HepG2 (cell line): ENCODE measurements at regions not wholly inside any gene's neighbourhood (a gene's known extent, or its start where the extent isn't known, plus 50 kb on each side); places are given as distances from the start of the nearest gene placed in this dataset.

ENCODE experiments used
- ATAC-seq: fragments of 200-7000 bp; cut with Tn5 transposase; 3 replicates; pipeline ENCODE4 v1.9.1; 2020; ENCODE audit warnings: mild to moderate bottlenecking, moderate library complexity
- BruUV-seq: library from RNA; stranded (reverse); fragments of 400-500 nt; replicated peaks from 2 replicates; lab custom pipeline; 2021; lab: Mats Ljungman, UMichigan
- CTCF ChIA-PET: fragments of 300-600 bp; formaldehyde crosslinking; extraction: SDS; loops from one replicate; lab custom pipeline; 2021; ENCODE audit warnings: low total read pairs, inconsistent platforms, low intra/inter-chr PET ratio; lab: Yijun Ruan, JAX
- POLR2A ChIA-PET: fragments of 350-600 bp; sonication (Branson Sonifier 250); formaldehyde crosslinking; loops from one replicate; lab custom pipeline; 2020; ENCODE audit warnings: antibody characterized with exemption, inconsistent platforms; lab: Yijun Ruan, JAX
- DNase-seq: peaks from one replicate; pipeline ENCODE4 v3.0.0-alpha.2; 2015; ENCODE audit warnings: low spot score
- FAIRE-seq: peaks from 3 replicates; lab custom pipeline; 2011; peaks lifted over from hg19 to GRCh38; lab: Jason Lieb, UNC
- H2AFZ ChIP-seq: one replicate; pipeline ENCODE4 v1.6.1; 2011; ENCODE audit warnings: low read length, inconsistent platforms
- H3K27ac ChIP-seq: fragments of 300-600 bp; 3 replicates; pipeline ENCODE4 v1.8.0; 2011; ENCODE audit warnings: mixed run types, mild to moderate bottlenecking, mixed read lengths, low read length, inconsistent platforms; ENCODE audit not compliant: insufficient read depth; ENCODE audit errors: extremely low read length
- H3K27me3 ChIP-seq, 2 experiments: fragments of 200-600 bp in 1 of 2; 2 replicates in 1 of 2; 3 replicates in 1 of 2; pipeline versions ENCODE4 v1.6.0 to v1.8.0; 2011; ENCODE audit warnings: low read length in 2 of 2, mild to moderate bottlenecking in 2 of 2, moderate library complexity in 2 of 2, inconsistent platforms in 1 of 2; ENCODE audit not compliant: insufficient read depth in 2 of 2, control insufficient read depth in 1 of 2
- H3K36me3 ChIP-seq, 2 experiments: fragments of 200-600 bp in 1 of 2; replicated peaks in 1 of 2; 2 replicates in 1 of 2; 3 replicates in 1 of 2; pipeline versions ENCODE4 v1.5.1 to v1.8.0; 2011; ENCODE audit warnings: low read length in 2 of 2, inconsistent platforms in 1 of 2; ENCODE audit not compliant: insufficient read depth in 2 of 2, control insufficient read depth in 1 of 2
- H3K4me1 ChIP-seq: 2 replicates; pipeline ENCODE4 v1.5.1; 2012; ENCODE audit warnings: low read length, inconsistent platforms; ENCODE audit not compliant: insufficient read depth
- H3K4me2 ChIP-seq: 2 replicates; pipeline ENCODE4 v1.6.0; 2011; ENCODE audit warnings: low read depth, low read length, inconsistent platforms
- H3K4me3 ChIP-seq, 3 experiments: fragments of 200-600 bp in 1 of 3; sonication (generic), shearing (Covaris generic) in 1 of 3; replicated peaks in 1 of 3; 2 replicates each; pipeline ENCODE4 v1.5.1; 2011 to 2016; ENCODE audit warnings: low read length in 3 of 3, inconsistent platforms in 2 of 3, low read depth in 2 of 3, mild to moderate bottlenecking in 2 of 3, control low read depth in 1 of 3, mixed read lengths in 1 of 3; ENCODE audit not compliant: insufficient read depth in 1 of 3
- H3K79me2 ChIP-seq: one replicate; pipeline ENCODE4 v1.6.1; 2011; ENCODE audit warnings: low read length, inconsistent platforms; ENCODE audit not compliant: insufficient read depth
- H3K9ac ChIP-seq: 2 replicates; pipeline ENCODE4 v1.6.0; 2011; ENCODE audit warnings: mild to moderate bottlenecking, low read depth, low read length, inconsistent platforms; ENCODE audit not compliant: insufficient read depth
- H3K9me3 ChIP-seq: 2 replicates; pipeline ENCODE4 v1.5.1; 2012; ENCODE audit warnings: mild to moderate bottlenecking, low read length
- H4K20me1 ChIP-seq: 2 replicates; pipeline ENCODE4 v1.6.0; 2011; ENCODE audit warnings: inconsistent platforms, mild to moderate bottlenecking, low read length, moderate library complexity; ENCODE audit not compliant: insufficient read depth
- BCL6 ChIP-seq: IDR thresholded peaks from 2 replicates; pipeline ENCODE4 v1.6.1; 2016; ENCODE audit warnings: missing genetic modification reagents, missing compliant biosample characterization
- CCDC6 ChIP-seq: sonication (generic); formaldehyde crosslinking; IDR thresholded peaks from 2 replicates; pipeline ENCODE4 v1.8.1; 2022; ENCODE audit warnings: mild to moderate bottlenecking, missing genetic modification reagents, moderate library complexity
- DNMT3B ChIP-seq: conservative IDR thresholded peaks from 2 replicates; pipeline ENCODE4 v1.6.1; 2016; ENCODE audit warnings: missing biosample characterization, control low read depth
- HMGA1 ChIP-seq: sonication (generic); formaldehyde crosslinking; conservative IDR thresholded peaks from 2 replicates; pipeline ENCODE4 v1.4.0; 2020; ENCODE audit warnings: missing genetic modification reagents
- NR1H2 ChIP-seq: sonication (generic); formaldehyde crosslinking; IDR thresholded peaks from 2 replicates; pipeline ENCODE4 v1.8.1; 2022; ENCODE audit warnings: low read depth, missing genetic modification reagents, borderline replicate concordance
- RCOR2 ChIP-seq: IDR thresholded peaks from 2 replicates; pipeline ENCODE4 v1.6.1; 2016; ENCODE audit warnings: missing biosample characterization, missing genetic modification reagents
- RFXAP ChIP-seq: sonication (generic); formaldehyde crosslinking; IDR thresholded peaks from 2 replicates; pipeline ENCODE4 v1.4.0; 2020; ENCODE audit warnings: missing genetic modification reagents, borderline replicate concordance
- SIN3A ChIP-seq: IDR thresholded peaks from 2 replicates; pipeline ENCODE4 v1.6.1; 2011; ENCODE audit warnings: low read depth, mild to moderate bottlenecking, control low read depth, low read length, borderline replicate concordance
- TARDBP ChIP-seq: sonication (generic); formaldehyde crosslinking; IDR thresholded peaks from 2 replicates; pipeline ENCODE4 v1.8.0; 2022; ENCODE audit warnings: mild to moderate bottlenecking, missing genetic modification reagents
- ZBED4 ChIP-seq: sonication (generic); formaldehyde crosslinking; IDR thresholded peaks from 2 replicates; pipeline ENCODE4 v1.4.0; 2020; ENCODE audit warnings: missing genetic modification reagents, borderline replicate concordance
- ZIK1 ChIP-seq: sonication (generic); formaldehyde crosslinking; IDR thresholded peaks from 2 replicates; pipeline ENCODE4 v1.5.0; 2020; ENCODE audit warnings: mild to moderate bottlenecking, low read depth, missing genetic modification reagents, borderline replicate concordance
- ZNF276 ChIP-seq: sonication (generic); formaldehyde crosslinking; IDR thresholded peaks from 2 replicates; pipeline ENCODE4 v1.4.0; 2020; ENCODE audit warnings: mild to moderate bottlenecking, low read depth, missing genetic modification reagents
- ZNF281 ChIP-seq: sonication (generic); formaldehyde crosslinking; IDR thresholded peaks from 2 replicates; pipeline ENCODE4 v1.4.0; 2020; ENCODE audit warnings: missing genetic modification reagents, borderline replicate concordance
- ZNF333 ChIP-seq: sonication (generic); formaldehyde crosslinking; IDR thresholded peaks from 2 replicates; pipeline ENCODE4 v1.4.0; 2020; ENCODE audit warnings: mild to moderate bottlenecking, missing genetic modification reagents, borderline replicate concordance
- ZZZ3 ChIP-seq: sonication (generic); formaldehyde crosslinking; IDR thresholded peaks from 2 replicates; pipeline ENCODE4 v1.4.0; 2020; ENCODE audit warnings: missing genetic modification reagents, mild to moderate bottlenecking, borderline replicate concordance
- WGBS: methylation state at CpG from one replicate; pipeline ENCODE4 v1.1.6; 2017; ENCODE audit warnings: low lambda C conversion rate; 5-methylcytosine and 5-hydroxymethylcytosine counted together
- in situ Hi-C: cut with HindIII; loops from 2 replicates; pipeline ENCODE4 v1.10.0; 2017; ENCODE audit warnings: low pct_unique_long_range_greater_than_20kb; ENCODE audit not compliant: extremely low pct_ligation_motif_present
- intact Hi-C: fragments of 100-400 bp; cut with micrococcal nuclease; formaldehyde crosslinking; loops from one replicate; pipeline ENCODE4 v1.10.0; 2022; ENCODE audit not compliant: unreplicated experiment

- POLR2A ChIA-PET, result no interaction called here
- no peak overlapping the region for H3K4me3 ChIP-seq
- CTCF ChIA-PET, result no interaction called here
- no peak overlapping the region for H3K9ac ChIP-seq
- H3K4me1 ChIP-seq, result no peaks in the 10 kb centered on the region
- no TSS peak for BruUV-seq
- WGBS, result 31% methylated on average over 5 of the region's 5 CpGs
- ATAC-seq (no peak), DNase-seq (no peak), FAIRE-seq (no peak)
- H3K4me2 ChIP-seq, result no peak overlapping the region
- H3K27ac ChIP-seq, result no peak overlapping the region
- no peaks in the 10 kb centered on the region for H3K9me3 ChIP-seq
- no peak overlapping the region for H2AFZ ChIP-seq
- no peaks in the 10 kb centered on the region for H3K36me3 ChIP-seq
- intact Hi-C loops, result no loop called here
- in situ Hi-C loops, result no loop called here
- no peaks in the 10 kb centered on the region for H4K20me1 ChIP-seq
- no peaks in the 10 kb centered on the region for H3K79me2 ChIP-seq
- H3K27me3 ChIP-seq, result 0 out of 5 replicates have a peak, but pooled peaks cover 0 to 1% of the 10 kb centered on the region in 2 experiments
- TF ChIP-seq SIN3A (no peak), ZNF276 (CRISPR knock-in tag) (no peak), RCOR2 (CRISPR knock-in tag) (no peak), ZBED4 (CRISPR knock-in tag) (no peak), DNMT3B (CRISPR knock-in tag) (no peak), NR1H2 (CRISPR knock-in tag) (no peak), RFXAP (no peak), TARDBP (CRISPR knock-in tag) (no peak), ZNF281 (CRISPR knock-in tag) (no peak), ZIK1 (CRISPR knock-in tag) (no peak), ZZZ3 (no peak), CCDC6 (no peak), ZNF333 (CRISPR knock-in tag) (no peak), HMGA1 (CRISPR knock-in tag) (no peak), BCL6 (CRISPR knock-in tag) (no peak)
These were observed 115.0 kb upstream of the LRIG1 start for GRCh38 chr3:66615643-66616301.
